ENCODE measurements at regions not wholly inside any gene's neighbourhood (a gene's known extent, or its start where the extent isn't known, plus 50 kb on each side); places are given as distances from the start of the nearest gene placed in this dataset.

DNA sequence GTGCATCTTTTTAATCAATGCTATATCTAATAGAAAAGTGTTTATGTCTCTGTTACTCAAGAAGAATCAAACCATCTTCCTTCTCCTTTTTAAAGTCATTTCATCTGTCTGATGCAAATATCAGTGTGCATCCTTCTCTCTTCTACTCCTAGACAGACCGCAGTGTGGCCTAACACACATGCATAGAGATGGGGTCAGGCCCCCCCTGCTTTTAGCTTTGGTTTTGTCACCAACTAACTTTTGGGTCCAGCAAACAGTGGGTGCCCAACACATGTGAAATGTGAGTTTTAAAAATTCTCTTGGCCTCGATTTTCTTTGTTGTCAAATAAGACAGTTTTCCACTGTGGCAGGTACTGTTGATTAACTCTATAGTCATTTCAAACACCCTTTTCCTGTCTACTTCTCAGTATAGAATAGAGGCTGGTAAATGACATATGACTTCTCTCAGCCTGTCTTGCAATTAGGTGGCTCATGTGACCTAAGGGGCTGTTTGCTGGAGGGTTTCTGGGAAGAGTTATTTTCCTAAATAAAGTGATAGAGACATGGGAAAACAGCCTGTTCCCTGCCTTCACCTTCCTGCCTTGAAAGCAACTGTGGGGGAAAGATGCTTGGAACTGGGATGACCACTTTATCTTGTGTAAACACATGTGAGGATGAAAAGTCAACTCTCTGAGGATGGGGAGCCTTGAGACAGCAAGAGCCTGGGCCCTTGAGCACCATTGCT is 65.7 kb upstream of the DARS1 start:
- Mint-ChIP-seq H3K4me1 (peaks cover 19% of the 10 kb centered on the region), H3K27me3 (ENCODE audit: low read depth, poor library complexity) (peaks cover 10% of the 10 kb centered on the region), H3K36me3 (ENCODE audit: low read depth) (no peaks in the 10 kb centered on the region), H3K27ac (no peak overlapping the region), H3K9me3 (no peaks in the 10 kb centered on the region), H3K4me3 (no peak overlapping the region)
- no peak for DNase-seq
- TF ChIP-seq, protein P1, sequence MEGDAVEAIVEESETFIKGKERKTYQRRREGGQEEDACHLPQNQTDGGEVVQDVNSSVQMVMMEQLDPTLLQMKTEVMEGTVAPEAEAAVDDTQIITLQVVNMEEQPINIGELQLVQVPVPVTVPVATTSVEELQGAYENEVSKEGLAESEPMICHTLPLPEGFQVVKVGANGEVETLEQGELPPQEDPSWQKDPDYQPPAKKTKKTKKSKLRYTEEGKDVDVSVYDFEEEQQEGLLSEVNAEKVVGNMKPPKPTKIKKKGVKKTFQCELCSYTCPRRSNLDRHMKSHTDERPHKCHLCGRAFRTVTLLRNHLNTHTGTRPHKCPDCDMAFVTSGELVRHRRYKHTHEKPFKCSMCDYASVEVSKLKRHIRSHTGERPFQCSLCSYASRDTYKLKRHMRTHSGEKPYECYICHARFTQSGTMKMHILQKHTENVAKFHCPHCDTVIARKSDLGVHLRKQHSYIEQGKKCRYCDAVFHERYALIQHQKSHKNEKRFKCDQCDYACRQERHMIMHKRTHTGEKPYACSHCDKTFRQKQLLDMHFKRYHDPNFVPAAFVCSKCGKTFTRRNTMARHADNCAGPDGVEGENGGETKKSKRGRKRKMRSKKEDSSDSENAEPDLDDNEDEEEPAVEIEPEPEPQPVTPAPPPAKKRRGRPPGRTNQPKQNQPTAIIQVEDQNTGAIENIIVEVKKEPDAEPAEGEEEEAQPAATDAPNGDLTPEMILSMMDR (IDR thresholded peaks at IDR 0.05), result no peak

DNA sequence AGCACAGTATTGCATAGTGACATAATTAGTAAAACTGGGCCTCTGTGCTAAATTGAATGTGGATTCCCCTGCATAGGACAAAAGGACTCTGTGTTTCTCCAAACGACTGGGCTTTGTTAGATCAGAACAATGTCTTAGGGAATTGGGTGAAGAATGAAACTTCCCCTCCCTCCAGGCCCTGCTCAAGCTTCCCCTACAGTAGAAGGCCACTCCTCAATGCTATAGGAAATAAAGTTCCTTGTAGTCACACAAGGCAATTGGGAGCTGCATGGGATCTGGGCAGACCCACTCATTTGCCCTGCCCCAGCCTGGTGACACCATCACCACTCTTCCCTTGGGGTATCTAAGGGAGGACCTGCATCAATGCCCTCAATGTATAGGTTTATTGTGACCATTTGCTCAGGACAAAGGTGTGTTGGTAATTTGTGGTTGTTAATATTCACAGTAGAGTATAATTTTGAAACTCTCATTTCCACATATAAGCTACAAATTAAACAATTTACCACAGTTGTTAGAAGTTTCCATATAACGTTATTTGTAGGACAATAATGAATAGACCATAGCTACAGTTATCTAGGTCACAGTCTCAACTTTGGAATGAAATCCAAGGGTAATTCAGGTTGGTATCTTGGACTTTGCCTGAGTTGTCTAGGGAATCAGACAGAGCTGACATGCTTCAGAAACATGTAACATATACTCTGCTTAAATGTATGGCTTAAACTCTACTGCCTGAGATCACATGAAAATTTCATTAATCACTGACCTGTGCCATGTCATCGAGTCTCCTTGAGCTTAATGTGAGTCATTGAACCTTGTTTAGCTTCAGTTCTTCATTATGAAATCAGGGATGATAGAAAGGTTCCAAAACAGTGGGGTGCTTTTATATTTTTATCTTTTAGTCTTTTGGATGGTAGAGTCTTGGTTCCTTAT is 64.8 kb upstream of the DARS1 start:
- peaks cover 20% of the 10 kb centered on the region for H3K4me1 Mint-ChIP-seq
- H3K36me3 Mint-ChIP-seq (ENCODE audit: low read depth), result no peaks in the 10 kb centered on the region
- TF ChIP-seq, protein P1 (IDR thresholded peaks at IDR 0.05), result no peak
- H3K9me3 Mint-ChIP-seq, result no peaks in the 10 kb centered on the region
- peaks cover 10% of the 10 kb centered on the region for H3K27me3 Mint-ChIP-seq (ENCODE audit: low read depth, poor library complexity)
- H3K27ac Mint-ChIP-seq, result no peak overlapping the region
- H3K4me3 Mint-ChIP-seq, result no peak overlapping the region
- DNase-seq, result no peak

DNA sequence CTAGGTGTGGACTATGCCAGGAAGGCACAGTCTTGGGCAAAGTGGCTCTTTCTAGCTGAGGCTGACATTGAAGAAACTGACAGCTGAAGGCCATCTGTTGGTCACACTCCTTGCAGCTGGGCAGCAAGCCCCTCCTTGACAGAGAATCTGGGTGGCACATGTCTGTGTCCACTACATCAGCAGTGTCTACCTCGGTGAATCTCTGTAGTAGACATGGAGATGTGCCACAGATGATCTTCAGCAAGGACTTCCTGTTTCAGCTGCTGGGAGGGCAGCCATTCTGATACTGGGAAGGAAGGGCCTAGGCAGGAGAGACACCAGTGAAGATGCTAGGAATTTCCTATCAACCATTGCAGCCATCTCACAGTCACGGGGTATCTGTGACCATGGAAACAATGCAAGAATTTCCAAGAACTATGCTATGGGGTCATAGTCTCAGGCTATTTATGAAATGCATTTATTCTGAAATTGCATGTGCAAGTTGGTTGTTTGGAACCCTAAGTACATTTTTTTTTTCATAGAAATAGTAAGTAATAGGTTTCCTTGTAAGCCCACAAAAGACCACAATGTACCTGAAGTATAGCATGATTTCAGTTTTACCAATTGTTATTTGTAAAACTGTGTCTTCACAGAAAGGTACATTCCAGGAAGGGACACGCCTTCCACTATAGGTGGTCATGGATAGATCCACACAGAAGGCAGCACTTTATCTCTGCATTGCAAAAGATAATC is 63.8 kb upstream of the DARS1 start:
- TF ChIP-seq, protein P1 (IDR thresholded peaks at IDR 0.05), result no peak
- Mint-ChIP-seq H3K4me3 (no peak overlapping the region), H3K9me3 (no peaks in the 10 kb centered on the region), H3K27me3 (ENCODE audit: low read depth, poor library complexity) (peaks cover 10% of the 10 kb centered on the region), H3K4me1 (peaks cover 20% of the 10 kb centered on the region), H3K27ac (no peak overlapping the region), H3K36me3 (ENCODE audit: low read depth) (no peaks in the 10 kb centered on the region)
- DNase-seq, result no peak

DNA sequence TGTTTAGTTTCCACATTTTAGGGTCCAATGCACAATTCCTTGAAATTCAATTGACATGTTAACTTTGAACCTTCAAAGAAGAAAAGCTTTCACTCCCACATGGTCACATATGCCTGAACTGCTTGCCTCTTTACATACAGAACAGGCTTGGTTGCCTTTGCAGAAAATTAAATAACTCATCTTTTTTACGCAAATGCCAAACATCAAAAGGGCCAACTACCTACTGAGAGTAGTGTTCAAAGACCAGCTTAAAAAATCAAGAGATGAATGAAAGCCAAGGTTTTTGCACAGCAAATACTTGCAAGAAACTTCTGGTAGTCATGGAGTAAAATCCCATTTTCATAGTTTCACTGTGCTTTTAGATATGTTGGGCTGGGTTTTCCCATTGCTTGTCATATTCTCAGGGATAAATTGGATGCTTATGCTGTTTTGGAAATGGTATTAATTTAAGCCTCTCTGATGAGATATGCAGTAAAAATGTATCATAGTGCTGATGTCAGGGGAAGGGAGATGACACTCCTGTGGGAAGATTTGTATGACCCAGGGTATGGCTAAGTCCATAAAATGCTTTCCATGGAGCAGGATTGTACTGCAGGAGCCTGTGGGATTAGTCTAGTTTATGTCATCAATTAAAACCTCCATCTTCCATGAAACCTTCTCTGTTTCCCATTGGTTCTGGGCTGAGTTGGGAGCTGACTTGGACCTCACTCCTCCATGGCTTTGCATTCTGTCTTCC is 60.6 kb upstream of the DARS1 start:
- Mint-ChIP-seq H3K27me3 (ENCODE audit: low read depth, poor library complexity) (peaks cover 3% of the 10 kb centered on the region), H3K27ac (no peak overlapping the region), H3K36me3 (ENCODE audit: low read depth) (no peaks in the 10 kb centered on the region), H3K9me3 (no peaks in the 10 kb centered on the region), H3K4me1 (peaks cover 13% of the 10 kb centered on the region), H3K4me3 (no peak overlapping the region)
- no peak for DNase-seq
- TF ChIP-seq, protein P1 (IDR thresholded peaks at IDR 0.05), result no peak

DNA sequence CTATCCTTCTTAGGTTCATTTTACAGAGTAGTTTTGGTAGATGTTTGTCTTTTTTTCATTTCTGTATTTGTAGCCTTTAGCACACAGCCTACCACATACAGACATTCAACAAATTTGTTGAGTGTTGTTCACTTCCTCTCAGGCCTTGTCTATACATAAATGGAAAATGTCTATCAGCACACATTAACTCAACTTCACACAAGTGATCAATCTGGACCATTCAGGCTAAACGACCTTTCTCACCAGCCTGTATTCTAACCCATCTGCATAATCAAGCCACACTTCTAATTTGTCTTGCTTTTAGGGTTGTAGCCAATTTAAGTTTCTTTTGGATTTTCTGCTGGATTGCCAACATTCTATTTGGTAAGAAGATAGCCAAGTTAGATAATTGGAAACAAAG is 59.9 kb upstream of the DARS1 start:
- DNase-seq, result no peak
- Mint-ChIP-seq H3K4me1 (peaks cover 13% of the 10 kb centered on the region), H3K36me3 (ENCODE audit: low read depth) (no peaks in the 10 kb centered on the region), H3K4me3 (no peak overlapping the region), H3K27ac (no peak overlapping the region), H3K27me3 (ENCODE audit: low read depth, poor library complexity) (peaks cover 3% of the 10 kb centered on the region), H3K9me3 (no peaks in the 10 kb centered on the region)
- TF ChIP-seq, protein P1 (IDR thresholded peaks at IDR 0.05), result no peak

Measured in nephron progenitor cell (in vitro differentiated cells).